H1 (cell line): ENCODE measurements at regions not wholly inside any gene's neighbourhood (a gene's known extent, or its start where the extent isn't known, plus 50 kb on each side); places are given as distances from the start of the nearest gene placed in this dataset.

Experiments
- CTCF ChIA-PET: fragments of 300-600 bp; sonication (Branson Sonifier 250); formaldehyde crosslinking; loops from one replicate; lab custom pipeline; 2021; ENCODE audit not compliant: partially characterized antibody; lab: Charles Lee
- POLR2A ChIA-PET: fragments of 300-600 bp; sonication (Branson Sonifier 250); formaldehyde crosslinking; loops from one replicate; lab custom pipeline; 2021; ENCODE audit warnings: inconsistent platforms; ENCODE audit not compliant: partially characterized antibody; lab: Charles Lee
- DNase-seq, 2 experiments: peaks; one replicate each; pipeline versions ENCODE4 v3.0.0 to v3.0.0-alpha.2; 2010 to 2022; ENCODE audit warnings: low spot score in 2 of 2, low read depth in 1 of 2, mixed read lengths in 1 of 2
- FAIRE-seq: peaks from 2 replicates; lab custom pipeline; 2011; peaks lifted over from hg19 to GRCh38; lab: Jason Lieb, UNC
- H2AFZ ChIP-seq: 2 replicates; pipeline ENCODE4 v1.8.1; 2012; ENCODE audit warnings: low read length, inconsistent platforms
- H2AK5ac ChIP-seq: 2 replicates; pipeline ENCODE4 v1.6.1; 2013; ENCODE audit warnings: low read depth, low read length
- H2BK120ac ChIP-seq: replicated peaks from 2 replicates; pipeline ENCODE3; 2013; ENCODE audit warnings: low read depth, low read length, inconsistent platforms
- H2BK12ac ChIP-seq: 2 replicates; pipeline ENCODE4 v1.6.1; 2013; ENCODE audit warnings: low read depth, low read length
- H2BK15ac ChIP-seq: 2 replicates; pipeline ENCODE4 v1.6.1; 2013; ENCODE audit warnings: low read length
- H2BK20ac ChIP-seq: 2 replicates; pipeline ENCODE4 v1.6.1; 2013; ENCODE audit warnings: low read length
- H2BK5ac ChIP-seq: 2 replicates; pipeline ENCODE4 v1.6.1; 2013; ENCODE audit warnings: low read depth, low read length
- H3K14ac ChIP-seq: 2 replicates; pipeline ENCODE4 v1.6.1; 2013; ENCODE audit warnings: inconsistent platforms; ENCODE audit not compliant: insufficient read length
- H3K18ac ChIP-seq: 2 replicates; pipeline ENCODE4 v1.6.1; 2013; ENCODE audit warnings: low read length; ENCODE audit errors: extremely low read depth
- H3K23ac ChIP-seq: 2 replicates; pipeline ENCODE4 v1.6.1; 2013; ENCODE audit warnings: inconsistent platforms; ENCODE audit not compliant: insufficient read length
- H3K23me2 ChIP-seq: 2 replicates; pipeline ENCODE4 v1.6.1; 2013; ENCODE audit warnings: low read depth, low read length
- H3K27ac ChIP-seq: 2 replicates; pipeline ENCODE4 v1.6.1; 2011; ENCODE audit warnings: low read depth, low read length, inconsistent platforms
- H3K27me3 ChIP-seq, 4 experiments: replicated peaks in 1 of 4; 1 replicate in 1 of 4; 2 replicates in 3 of 4; pipeline versions ENCODE4 v1.6.1 to v1.8.1; 2011 to 2013; ENCODE audit warnings: low read length in 3 of 4, mild to moderate bottlenecking in 3 of 4, inconsistent platforms in 2 of 4, mixed read lengths in 2 of 4, moderate library complexity in 1 of 4; ENCODE audit not compliant: control insufficient read depth in 3 of 4, insufficient read depth in 3 of 4; ENCODE audit errors: extremely low read depth in 1 of 4
- H3K36me3 ChIP-seq, 4 experiments: 2 replicates each; pipeline versions ENCODE4 v1.6.1 to v1.8.1; 2011 to 2013; ENCODE audit warnings: mild to moderate bottlenecking in 4 of 4, low read length in 3 of 4, moderate library complexity in 2 of 4, control low read depth in 1 of 4, inconsistent platforms in 1 of 4; ENCODE audit not compliant: insufficient read depth in 4 of 4, control insufficient read depth in 2 of 4
- H3K4ac ChIP-seq: replicated peaks from 2 replicates; pipeline ENCODE3; 2013; ENCODE audit warnings: low read length, low read depth, mixed read lengths, inconsistent platforms; ENCODE audit not compliant: insufficient read length
- H3K4me1 ChIP-seq, 4 experiments: replicated peaks in 1 of 4; 1 replicate in 1 of 4; 2 replicates in 3 of 4; pipeline versions ENCODE4 v1.6.1 to v1.8.1; 2011 to 2013; ENCODE audit warnings: low read length in 3 of 4, inconsistent platforms in 2 of 4, mixed read lengths in 1 of 4; ENCODE audit not compliant: insufficient read depth in 4 of 4, control insufficient read depth in 3 of 4
- H3K4me2 ChIP-seq, 2 experiments: 2 replicates each; pipeline versions ENCODE4 v1.6.1 to v1.8.1; 2011 to 2013; ENCODE audit warnings: low read depth in 2 of 2, low read length in 2 of 2, control low read depth in 1 of 2, inconsistent platforms in 1 of 2, mild to moderate bottlenecking in 1 of 2; ENCODE audit not compliant: insufficient read depth in 1 of 2
- H3K4me3 ChIP-seq, 4 experiments: fragments of 200-600, 300-600 bp in 1 of 4; sonication (generic), shearing (Covaris generic), sonication (Bioruptor Twin) in 1 of 4; 2 replicates each; pipeline versions ENCODE4 v1.5.1 to v1.8.1; 2011 to 2016; ENCODE audit warnings: low read length in 4 of 4, low read depth in 3 of 4, control low read depth in 2 of 4, inconsistent platforms in 2 of 4, mild to moderate bottlenecking in 2 of 4, mixed read lengths in 1 of 4, moderate library complexity in 1 of 4; ENCODE audit not compliant: insufficient read depth in 2 of 4; ENCODE audit errors: extremely low read depth in 1 of 4
- H3K56ac ChIP-seq: replicated peaks from 2 replicates; pipeline ENCODE3; 2013; ENCODE audit warnings: low read depth, mild to moderate bottlenecking, mixed read lengths, low read length, inconsistent platforms; ENCODE audit not compliant: insufficient read length
- H3K79me1 ChIP-seq: 2 replicates; pipeline ENCODE4 v1.6.1; 2013; ENCODE audit warnings: low read depth, low read length, control low read depth
- H3K79me2 ChIP-seq, 2 experiments: 2 replicates each; pipeline versions ENCODE4 v1.6.1 to v1.8.1; 2012 to 2013; ENCODE audit warnings: low read length in 2 of 2, mild to moderate bottlenecking in 2 of 2, inconsistent platforms in 1 of 2; ENCODE audit not compliant: insufficient read depth in 2 of 2, control insufficient read depth in 1 of 2
- H3K9ac ChIP-seq, 4 experiments: replicated peaks in 1 of 4; 1 replicate in 1 of 4; 2 replicates in 3 of 4; pipeline versions ENCODE4 v1.6.1 to v1.8.1; 2011 to 2013; ENCODE audit warnings: low read depth in 3 of 4, low read length in 3 of 4, control low read depth in 2 of 4, mild to moderate bottlenecking in 2 of 4, moderate library complexity in 2 of 4, inconsistent platforms in 1 of 4; ENCODE audit errors: extremely low read depth in 1 of 4
- H3K9me3 ChIP-seq, 2 experiments: 2 replicates each; pipeline versions ENCODE4 v1.6.1 to v1.8.1; 2012 to 2013; ENCODE audit warnings: mild to moderate bottlenecking in 2 of 2, moderate library complexity in 2 of 2, control low read depth in 1 of 2, inconsistent platforms in 1 of 2, low read depth in 1 of 2, low read length in 1 of 2, mixed read lengths in 1 of 2; ENCODE audit not compliant: insufficient read depth in 2 of 2
- H4K20me1 ChIP-seq, 2 experiments: replicated peaks in 1 of 2; 2 replicates each; pipeline versions ENCODE3 to v1.8.1; 2011 to 2013; ENCODE audit warnings: inconsistent platforms in 2 of 2, low read length in 2 of 2, mild to moderate bottlenecking in 1 of 2; ENCODE audit not compliant: insufficient read depth in 2 of 2, control insufficient read depth in 1 of 2
- H4K5ac ChIP-seq: 2 replicates; pipeline ENCODE4 v1.6.1; 2013; ENCODE audit warnings: low read length, low read depth, mixed read lengths, inconsistent platforms; ENCODE audit not compliant: insufficient read length
- H4K8ac ChIP-seq: 2 replicates; pipeline ENCODE4 v1.8.0; 2013; ENCODE audit warnings: mild to moderate bottlenecking, moderate library complexity, low read length, inconsistent platforms; ENCODE audit not compliant: insufficient read depth; ENCODE audit errors: extremely low read depth
- H4K91ac ChIP-seq: replicated peaks from 2 replicates; pipeline ENCODE3; 2013; ENCODE audit warnings: low read length, mixed read lengths, inconsistent platforms; ENCODE audit not compliant: insufficient read length
- FOSL1 ChIP-seq: IDR thresholded peaks from 2 replicates; pipeline ENCODE4 v1.6.1; 2011; ENCODE audit warnings: mild to moderate bottlenecking, low read depth, low read length, moderate library complexity; ENCODE audit not compliant: insufficient read depth
- SUZ12 ChIP-seq: fragments of 200-600 bp; sonication (generic); IDR thresholded peaks from 2 replicates; pipeline ENCODE4 v1.6.1; 2012; ENCODE audit warnings: mild to moderate bottlenecking, inconsistent platforms, low read length, moderate library complexity, mixed read lengths
- WGBS, 2 experiments: shearing (Covaris generic) in 1 of 2; methylation state at CpG; one replicate each; pipeline versions ENCODE4 v1.1.6 to v1.1.7; 2013 to 2015; ENCODE audit warnings: low lambda C conversion rate in 2 of 2, mixed read lengths in 2 of 2, inconsistent platforms in 1 of 2, low coverage in 1 of 2, missing lambda C conversion rate in 1 of 2; ENCODE audit not compliant: insufficient replicate concordance in 2 of 2, insufficient coverage in 1 of 2, insufficient read length in 1 of 2; ENCODE audit errors: extremely low coverage in 1 of 2, missing lambda C conversion rate in 1 of 2; 5-methylcytosine and 5-hydroxymethylcytosine counted together

DNA sequence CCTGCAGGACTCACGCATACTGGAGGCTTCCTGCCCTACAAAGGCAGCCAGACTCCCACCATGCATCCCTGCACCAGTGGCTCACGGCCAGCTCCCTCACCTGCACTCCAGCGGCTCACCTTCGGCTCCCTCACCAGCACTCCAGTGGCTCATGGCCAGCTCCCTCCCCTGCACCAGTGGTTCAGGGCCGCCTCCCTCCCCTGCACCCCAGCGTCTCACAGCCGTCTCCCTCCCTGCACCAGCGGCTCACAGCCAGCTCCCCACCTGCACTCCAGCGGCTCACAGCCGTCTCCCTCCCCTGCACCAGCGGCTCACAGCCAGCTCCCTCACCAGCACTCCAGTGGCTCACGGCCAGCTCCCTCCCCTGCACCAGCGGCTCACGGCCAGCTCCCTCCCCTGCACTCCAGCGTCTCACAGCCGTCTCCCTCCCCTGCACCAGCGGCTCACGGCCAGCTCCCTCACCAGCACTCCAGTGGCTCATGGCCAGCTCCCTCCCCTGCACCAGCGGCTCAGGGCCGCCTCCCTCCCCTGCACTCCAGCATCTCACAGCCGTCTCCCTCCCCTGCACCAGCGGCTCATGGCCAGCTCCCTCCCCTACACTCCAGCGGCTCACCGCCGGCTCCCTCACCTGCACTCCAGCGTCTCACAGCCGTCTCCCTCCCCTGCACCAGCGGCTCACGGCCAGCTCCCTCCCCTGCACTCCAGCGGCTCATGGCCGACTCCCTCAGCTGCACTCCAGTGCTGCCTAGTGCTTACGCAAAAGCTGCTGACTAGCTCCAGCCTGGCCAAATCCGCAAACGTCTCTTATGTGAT, 324.5 kb downstream of the NPHP4 start:
- H2BK20ac ChIP-seq, result no peak overlapping the region
- H3K9me3 ChIP-seq, result peaks cover 6 to 7% of the 10 kb centered on the region in 2 experiments; a peak in 3 of 4 replicates
- H3K23me2 ChIP-seq, result no peaks in the 10 kb centered on the region
- no peak overlapping the region for H2BK120ac ChIP-seq
- no peaks in the 10 kb centered on the region for H3K27me3 ChIP-seq
- no peak overlapping the region for H3K4me2 ChIP-seq
- H3K14ac ChIP-seq, result no peak overlapping the region
- no peak overlapping the region for H3K4ac ChIP-seq
- H4K20me1 ChIP-seq, result no peaks in the 10 kb centered on the region
- H3K18ac ChIP-seq, result no peak overlapping the region
- no peak overlapping the region for H2BK12ac ChIP-seq
- CTCF ChIA-PET, result interaction anchor here (0.7 to 1.7 kb wide), 7 partner anchors 9 to 581 kb away, joined by 3 to 6 read pairs (median 3); no protein-coding TSS in a partner anchor
- H3K4me1 ChIP-seq, result no peaks in the 10 kb centered on the region
- no peaks in the 10 kb centered on the region for H3K79me2 ChIP-seq
- no peak overlapping the region for H3K4me3 ChIP-seq
- WGBS, 2 experiments, result 78% methylated on average over 20 of the region's 34 CpGs; no CpG with 5 or more reads in 1 of the 2 experiments
- H2AFZ ChIP-seq, result no peak overlapping the region
- H3K9ac ChIP-seq, result no peak overlapping the region; a peak in 1 of 7 replicates
- peak overlapping the region; percentile 31; the same call in 1 of the 2 replicates for H4K8ac ChIP-seq
- H4K91ac ChIP-seq, result no peak overlapping the region
- H3K23ac ChIP-seq, result no peak overlapping the region
- FAIRE-seq (no peak), DNase-seq (no peak)
- no peak overlapping the region for H4K5ac ChIP-seq
- POLR2A ChIA-PET, result interaction anchor here (0.7 to 2.4 kb wide), 6 partner anchors 9 to 1604 kb away, joined by 3 to 9 read pairs (median 4); no protein-coding TSS in a partner anchor
- TF ChIP-seq FOSL1, result no peak
- TF ChIP-seq SUZ12, result peak; percentile 28; the same call in 1 of the 2 replicates
- no peaks in the 10 kb centered on the region for H3K36me3 ChIP-seq
- H2BK15ac ChIP-seq, result no peak overlapping the region
- H2BK5ac ChIP-seq, result peak overlapping the region; percentile 63; the same call in 1 of the 2 replicates
- no peak overlapping the region for H3K27ac ChIP-seq
- H2AK5ac ChIP-seq, result no peak overlapping the region
- H3K79me1 ChIP-seq, result no peaks in the 10 kb centered on the region
- no peak overlapping the region for H3K56ac ChIP-seq
